Body of pancreas (tissue), 4 donors: ENCODE measurements at regions not wholly inside any gene's neighbourhood (a gene's known extent, or its start where the extent isn't known, plus 50 kb on each side); places are given as distances from the start of the nearest gene placed in this dataset.

Experiments
- CTCF ChIP-seq, 7 experiments: fragments of 450-650 bp in 4 of 7; fragments of 200-600 bp in 3 of 7; sonication (generic) in 3 of 7; IDR thresholded peaks; one replicate each; pipeline ENCODE4 v1.5.1; 2016 to 2019; ENCODE audit warnings: antibody characterized with exemption in 7 of 7
- POLR2A ChIP-seq, 3 donors: fragments of 450-650 bp; IDR thresholded peaks; one replicate each; pipeline ENCODE4 v1.6.1; 2016; ENCODE audit warnings: antibody characterized with exemption in 3 of 3, mild to moderate bottlenecking in 2 of 3

GRCh38 chr6:51137777-51138176 lies 319.1 kb downstream of the TFAP2B start:
- TF ChIP-seq CTCF (IDR thresholded peaks at IDR 0.05) (no peak), POLR2A (IDR thresholded peaks at IDR 0.05) (no peak)
